NCI-H187 treated with DMSO at 0.1 percent for 48 hours (cell line): ENCODE measurements at regions not wholly inside any gene's neighbourhood (a gene's known extent, or its start where the extent isn't known, plus 50 kb on each side); places are given as distances from the start of the nearest gene placed in this dataset.
"Not testable (repeated sequence)": the region's sequence is repeated elsewhere in the genome, so short reads cannot be mapped to it uniquely, and the experiment has no call there.

Experiments used
- DNase-seq: peaks from one replicate; lab custom pipeline; 2025; lab: John Stamatoyannopoulos, UW

DNA sequence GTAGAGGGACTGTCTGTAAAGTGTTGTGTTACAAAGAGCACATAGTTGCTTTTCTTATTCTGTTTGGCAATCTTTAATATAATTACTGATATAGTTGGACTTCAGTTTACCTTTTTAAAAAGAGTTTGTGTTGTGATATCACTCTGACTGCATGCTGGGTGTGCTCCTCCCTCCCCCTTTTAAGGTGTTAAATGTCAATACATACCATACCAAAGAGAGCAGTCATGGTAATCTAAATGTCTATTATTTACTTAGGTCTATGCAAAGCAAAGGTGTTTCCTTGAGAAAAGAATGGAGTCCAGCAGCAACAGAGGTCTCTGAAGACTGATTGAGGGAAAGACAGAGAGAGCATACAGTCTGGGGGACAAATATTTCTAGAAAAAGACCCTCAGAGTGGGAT is 275.1 kb upstream of the NRP1 start:
- DNase-seq, result no peak

- no peak for DNase-seq
Observed at GRCh38 chr10:33602278-33602677, 267.8 kb upstream of the NRP1 start.

DNA sequence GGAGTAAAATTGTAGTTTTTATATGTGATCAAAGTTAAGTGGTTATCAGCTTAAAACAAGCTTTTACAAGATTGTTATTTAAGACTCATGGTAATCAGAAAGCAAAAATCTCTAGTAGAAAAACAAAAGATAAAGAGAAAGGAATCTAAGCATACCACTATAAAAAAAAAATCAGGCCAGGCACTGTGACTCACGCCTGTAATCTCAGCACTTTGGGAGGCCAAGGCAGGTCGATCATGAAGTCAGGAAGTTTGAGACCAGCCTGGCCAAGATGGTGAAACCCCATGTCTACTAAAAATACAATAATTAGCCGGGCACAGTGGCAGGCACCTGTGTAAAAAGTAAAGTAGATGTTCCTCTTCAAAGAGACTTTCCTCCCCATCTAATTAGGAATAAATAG is 265.9 kb upstream of the NRP1 start:
- DNase-seq, result no peak

- DNase-seq, result no peak
Observed at GRCh38 chr10:33596422-33596821, 262.0 kb upstream of the NRP1 start.

DNA sequence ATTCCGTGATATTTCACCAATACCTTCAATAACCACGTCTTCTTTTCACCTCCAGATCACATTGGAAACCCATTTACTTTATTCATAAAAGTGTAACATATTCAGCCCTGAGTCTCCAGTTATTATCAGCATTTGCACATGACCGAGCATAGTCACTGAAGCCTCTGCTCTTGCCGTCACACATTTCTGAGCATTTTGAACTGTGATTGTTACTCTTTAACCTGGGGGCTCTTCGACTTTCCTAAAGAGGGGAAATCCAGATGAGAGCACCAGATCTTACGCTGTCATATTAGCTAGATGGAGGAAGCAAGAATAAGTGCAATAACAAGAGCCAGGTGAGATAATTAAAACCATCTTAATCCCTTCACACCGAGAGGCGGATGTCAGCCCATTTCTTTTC is 260.0 kb upstream of the NRP1 start:
- no peak for DNase-seq

GRCh38 chr10:33588974-33589600 is 254.6 kb upstream of the NRP1 start:
- no peak for DNase-seq

GRCh38 chr10:33584596-33584995 is 250.1 kb upstream of the NRP1 start:
- DNase-seq, result not testable (repeated sequence)

DNA sequence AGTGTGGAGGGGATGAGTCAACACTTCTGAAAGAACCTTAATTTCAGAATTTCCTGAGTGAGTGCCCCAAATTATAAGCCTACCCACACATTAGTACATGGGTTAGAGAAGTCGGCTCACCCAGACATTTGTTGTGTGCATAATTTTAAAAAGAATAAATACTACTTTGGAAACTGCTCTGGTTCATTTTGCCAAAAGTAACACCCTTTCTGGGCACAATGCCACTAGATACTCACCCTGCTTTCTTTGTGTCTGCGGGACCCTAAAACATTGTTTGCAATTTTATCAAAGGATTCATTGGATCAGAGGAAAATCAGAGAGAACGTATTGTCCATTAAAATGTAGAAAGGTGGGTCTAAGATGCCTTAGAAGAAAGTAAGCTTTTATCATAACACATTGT is 245.5 kb upstream of the NRP1 start:
- DNase-seq, result no peak

GRCh38 chr10:33573606-33574005 is 239.1 kb upstream of the NRP1 start:
- no peak for DNase-seq

- no peak for DNase-seq
Observed at GRCh38 chr10:33571616-33572015, 237.1 kb upstream of the NRP1 start.

GRCh38 chr10:33570495-33570894 is 236.0 kb upstream of the NRP1 start:
- no peak for DNase-seq

DNA sequence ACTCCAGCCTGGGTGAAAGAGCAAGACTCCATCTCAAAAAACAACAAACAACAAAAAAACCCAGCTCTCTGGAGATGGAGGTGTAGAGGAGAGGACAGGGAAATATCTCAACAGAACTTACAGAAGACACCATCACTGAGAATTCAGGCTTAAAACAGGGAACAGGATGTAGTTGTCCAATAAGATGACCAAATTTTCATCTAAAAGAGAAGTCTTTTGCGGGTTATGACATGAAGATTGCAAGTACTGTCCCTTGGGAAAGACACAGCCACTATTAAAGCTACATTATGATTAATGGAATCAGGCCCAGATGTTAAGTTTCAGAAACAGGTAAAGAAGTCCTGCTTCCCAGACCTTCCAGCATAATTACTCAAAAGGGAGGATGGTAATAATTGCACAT is 235.2 kb upstream of the NRP1 start:
- no peak for DNase-seq

DNA sequence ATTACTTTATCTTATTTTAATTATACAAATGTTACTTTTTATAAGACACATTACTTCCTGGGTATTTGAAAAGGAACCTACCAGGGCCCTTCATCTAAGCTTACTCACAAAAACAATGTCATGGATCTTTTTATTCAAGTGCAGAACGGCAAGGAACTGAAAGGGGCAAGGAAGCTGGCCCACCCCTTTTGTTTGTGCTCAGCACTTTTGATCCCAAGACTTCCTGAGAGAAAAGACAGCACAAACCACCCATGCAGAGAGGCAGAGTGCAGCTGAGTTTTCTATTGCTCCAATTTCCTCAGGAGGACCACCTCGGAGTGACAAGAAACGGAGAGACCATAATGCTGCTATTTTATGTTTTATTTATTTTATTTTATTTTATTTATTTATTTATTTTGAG is 232.0 kb upstream of the NRP1 start:
- DNase-seq, result no peak

DNA sequence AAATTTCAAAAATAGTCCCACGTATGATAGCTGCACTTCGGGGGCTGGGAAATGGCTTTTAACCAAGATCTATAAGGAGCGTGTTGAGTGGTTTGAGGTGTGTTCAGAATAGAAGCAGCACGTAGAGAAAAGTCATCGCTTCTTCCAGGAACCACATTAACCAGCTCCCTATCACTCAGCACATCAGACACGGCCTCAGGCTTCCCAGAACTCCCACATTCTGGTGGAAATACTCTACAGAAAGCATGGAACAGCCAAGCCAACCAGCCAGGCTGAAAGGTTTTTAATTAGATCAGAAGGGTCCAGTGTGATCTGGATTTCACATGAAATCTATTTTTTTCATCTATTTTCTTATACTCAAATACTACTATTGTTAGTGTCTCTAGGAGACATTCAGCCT is 231.5 kb upstream of the NRP1 start:
- no peak for DNase-seq

GRCh38 chr10:33565231-33565630 is 230.8 kb upstream of the NRP1 start:
- DNase-seq, result no peak

- DNase-seq, result no peak
Observed at GRCh38 chr10:33559105-33559504, 224.6 kb upstream of the NRP1 start.

DNA sequence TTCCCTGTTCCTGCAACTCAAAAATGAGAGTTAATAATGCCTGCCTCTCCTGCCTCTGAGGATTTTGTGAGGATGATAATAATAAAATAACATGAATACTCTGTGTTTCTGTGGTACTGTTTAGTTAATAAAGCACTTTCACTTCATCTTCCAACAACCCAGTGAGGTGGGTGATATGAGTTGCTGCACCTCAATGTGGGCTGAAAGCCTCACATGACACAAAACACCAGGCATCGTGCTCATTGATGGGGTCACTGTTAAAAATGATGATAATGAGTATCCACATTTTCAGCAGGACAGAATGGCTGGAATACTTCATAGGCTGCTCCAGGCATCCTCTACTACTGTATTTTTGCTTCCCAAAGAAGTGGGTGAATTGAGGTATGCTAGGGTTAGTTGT is 222.8 kb upstream of the NRP1 start:
- DNase-seq, result no peak

DNA sequence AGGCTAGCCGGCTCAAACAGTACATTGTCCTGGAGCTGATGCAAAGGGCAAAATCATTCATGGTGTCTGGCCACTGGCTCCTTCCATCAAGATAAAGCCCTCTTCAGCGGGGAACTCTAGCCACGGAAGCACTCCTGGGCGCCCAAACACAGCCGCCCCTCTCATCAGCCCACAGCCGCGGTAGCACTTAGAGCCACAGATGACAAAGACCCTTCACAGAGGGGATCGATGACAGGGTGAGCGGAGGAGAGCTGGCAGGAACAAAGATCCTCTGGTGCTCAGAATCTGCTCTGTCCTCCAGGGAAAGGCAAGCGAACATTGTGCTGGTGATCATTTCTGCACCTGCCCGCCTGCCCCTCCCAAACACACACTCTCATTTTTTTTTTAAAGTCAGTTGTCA is 222.2 kb upstream of the NRP1 start:
- DNase-seq, result peak; percentile 21

DNA sequence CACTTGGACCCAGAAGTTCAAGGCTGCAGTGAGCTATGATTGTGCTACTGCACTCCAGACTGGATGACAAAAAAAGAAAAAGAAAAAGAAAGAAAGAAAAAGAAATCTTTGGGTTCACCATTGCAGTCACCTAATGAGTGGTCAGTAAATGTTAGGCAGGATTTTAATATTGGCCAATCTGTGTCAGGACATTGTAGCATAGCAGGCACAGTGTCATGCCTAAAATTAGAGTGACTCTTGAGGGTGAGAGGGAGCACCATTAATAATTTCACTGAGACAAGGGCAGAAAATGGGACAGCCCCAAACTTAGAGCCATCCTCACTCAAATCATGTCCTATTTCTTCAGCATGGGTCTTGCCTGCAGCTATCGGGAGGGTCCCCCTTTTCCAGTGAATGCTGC is 221.6 kb upstream of the NRP1 start:
- no peak for DNase-seq

DNA sequence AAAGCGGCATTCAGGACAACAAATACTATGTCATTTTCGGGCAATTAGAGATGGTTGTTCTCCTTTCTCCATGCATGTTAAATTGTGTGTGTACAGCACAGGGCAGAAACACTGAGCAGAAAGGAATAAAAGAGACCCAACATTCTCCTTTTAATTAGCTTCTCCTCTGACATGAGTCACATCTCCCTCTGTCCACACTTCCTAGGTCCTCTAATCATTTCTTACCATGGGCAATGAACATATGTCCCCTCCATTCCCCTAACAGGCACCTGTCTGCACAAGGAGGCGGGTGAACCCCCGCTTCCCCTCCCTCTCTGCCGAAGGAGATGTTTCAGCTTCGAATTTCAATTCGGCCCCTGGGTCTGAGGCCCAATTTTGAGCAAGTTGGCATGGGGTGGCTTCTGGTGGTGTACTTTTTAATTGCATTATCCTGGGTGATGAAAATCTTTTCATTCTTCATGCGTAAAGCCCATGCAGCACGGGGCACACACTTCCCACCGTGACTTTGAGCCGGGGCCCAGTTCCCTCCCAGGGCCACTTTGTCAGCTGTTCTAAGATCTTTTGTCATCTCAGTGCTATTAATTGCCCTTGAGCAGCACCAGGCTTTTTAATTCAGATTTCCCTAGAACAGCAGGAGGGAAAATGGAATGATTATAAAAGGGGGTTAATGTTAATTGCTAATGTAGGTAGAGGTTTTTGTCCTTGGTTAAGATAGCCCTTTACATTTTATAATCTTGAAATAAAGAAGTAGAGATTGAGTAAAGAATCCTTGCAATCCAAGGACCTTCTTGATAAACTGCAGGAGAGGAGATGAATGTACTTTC is 219.5 kb upstream of the NRP1 start:
- no peak for DNase-seq

- no peak for DNase-seq
Observed at GRCh38 chr10:33552290-33552689, 217.8 kb upstream of the NRP1 start.

DNA sequence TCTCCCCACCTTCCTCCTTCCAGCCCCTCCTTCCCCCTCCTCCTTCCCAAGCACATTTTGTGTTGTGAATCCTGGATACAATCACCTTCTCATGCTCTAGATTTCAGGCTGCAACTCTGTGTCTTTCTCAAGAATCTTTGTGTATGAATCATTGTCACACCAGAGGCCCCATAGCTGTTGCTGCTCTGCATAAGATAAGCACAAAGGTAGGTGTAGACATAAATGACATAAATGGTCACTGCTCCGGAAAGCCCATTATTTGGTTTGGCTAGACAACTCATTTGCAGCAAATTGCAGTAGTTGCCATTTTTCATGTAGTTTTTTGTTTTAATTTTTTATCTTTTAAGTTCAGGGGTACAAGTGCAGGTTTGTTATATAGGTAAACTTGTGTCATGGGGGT is 216.3 kb upstream of the NRP1 start:
- DNase-seq, result no peak

GRCh38 chr10:33547976-33548375 is 213.5 kb upstream of the NRP1 start:
- no peak for DNase-seq

DNA sequence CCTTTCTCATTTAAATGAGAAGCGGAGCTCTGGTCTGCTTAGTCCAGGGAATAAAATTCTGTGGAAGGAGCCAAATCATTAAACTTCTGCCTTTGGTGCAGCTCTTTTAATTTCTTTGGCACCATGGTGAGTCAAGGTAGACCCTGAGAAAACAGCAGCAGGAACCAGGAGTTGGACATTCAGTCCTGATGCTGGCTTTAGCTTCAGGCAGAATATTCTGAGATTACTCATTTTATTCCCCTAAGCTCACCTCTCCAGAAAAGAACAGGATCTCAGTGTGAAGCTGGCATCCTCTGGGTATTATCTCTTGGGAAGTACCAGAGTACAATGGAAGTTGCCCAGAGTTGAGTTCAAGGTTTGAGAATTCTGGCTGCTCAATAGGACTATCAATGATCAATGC is 211.6 kb upstream of the NRP1 start:
- DNase-seq, result no peak
